HG02852 (cell line): ENCODE measurements at regions not wholly inside any gene's neighbourhood (a gene's known extent, or its start where the extent isn't known, plus 50 kb on each side); places are given as distances from the start of the nearest gene placed in this dataset.

Source experiments
- ATAC-seq: cut with Tn5 transposase; IDR thresholded peaks from one replicate; pipeline ENCODE4 v1.9.1; 2021; ENCODE audit warnings: mild to moderate bottlenecking, moderate library complexity; ENCODE audit not compliant: unreplicated experiment

DNA sequence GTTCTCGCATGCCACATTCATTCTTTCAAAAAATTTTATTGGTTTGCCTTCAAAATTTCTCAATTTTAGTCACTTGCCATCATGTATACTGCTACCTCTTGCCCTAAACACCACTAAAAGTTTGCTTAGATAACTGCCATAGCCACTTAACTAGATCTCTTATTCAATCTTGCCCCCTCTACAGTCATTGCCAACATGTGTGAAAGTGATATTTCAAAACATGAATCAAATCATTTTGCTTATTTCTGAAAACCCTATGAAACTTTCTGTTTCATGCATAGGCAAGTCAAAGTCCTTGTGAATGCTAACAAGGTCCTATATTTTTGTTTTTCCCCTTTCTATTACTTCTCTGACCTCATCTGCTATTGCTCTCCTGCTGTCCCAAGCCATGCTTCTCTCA is 397.1 kb downstream of the KCNJ3 start:
- ATAC-seq = no peak

DNA sequence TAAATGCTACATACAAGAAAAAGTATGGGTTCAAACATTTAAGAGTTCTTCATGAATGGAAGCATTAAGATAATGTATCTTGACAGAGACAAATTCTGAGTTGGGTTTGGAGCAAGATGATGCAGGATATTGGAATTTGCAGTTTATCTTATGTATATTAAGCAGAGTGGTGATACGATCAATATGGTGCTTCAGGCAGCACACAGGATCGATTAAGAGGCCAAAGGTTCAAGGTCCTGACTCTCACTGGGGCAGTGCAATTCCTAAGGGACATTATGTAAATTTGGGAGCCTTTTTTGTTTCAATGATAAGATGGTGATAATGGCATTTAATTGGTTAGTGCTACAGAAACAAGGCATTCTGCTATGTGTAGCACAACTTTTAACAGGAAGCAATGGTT is 381.9 kb downstream of the KCNJ3 start:
- no peak for ATAC-seq

DNA sequence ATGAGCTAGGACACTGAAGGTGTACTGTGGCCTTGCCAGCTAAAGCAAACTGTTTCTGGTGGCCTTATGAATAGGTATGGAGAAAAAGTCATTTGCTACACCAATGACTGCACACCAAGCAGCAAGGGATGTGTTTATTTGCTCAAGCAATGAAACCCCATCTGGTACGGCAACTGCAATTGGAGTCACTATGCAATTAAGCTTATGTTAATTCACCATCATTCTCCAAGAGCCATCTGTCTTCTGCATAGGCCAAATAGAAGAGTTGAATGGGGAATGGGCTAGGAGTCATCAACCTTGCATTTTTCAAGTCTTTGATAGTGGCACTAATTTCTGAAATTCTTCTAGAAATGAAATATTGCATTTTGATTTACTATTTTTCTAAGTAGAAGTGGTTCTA is 372.0 kb downstream of the KCNJ3 start:
- no peak for ATAC-seq

DNA sequence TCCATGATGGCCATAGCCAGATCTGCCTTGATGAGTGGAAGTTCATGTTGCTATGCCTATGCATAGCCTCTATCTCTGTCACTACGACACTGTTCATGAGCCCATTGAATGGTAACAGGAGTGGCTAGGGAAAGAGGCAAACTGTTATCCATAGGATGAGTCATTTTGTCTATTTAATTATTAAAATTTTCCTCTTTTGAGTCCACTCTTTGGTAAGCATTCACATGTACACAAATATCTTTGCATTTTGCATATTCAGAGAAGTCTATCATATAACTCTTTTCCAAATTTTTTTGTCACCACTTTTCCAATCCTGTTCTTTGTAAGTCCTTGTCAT is 364.4 kb downstream of the KCNJ3 start:
- no peak for ATAC-seq

DNA sequence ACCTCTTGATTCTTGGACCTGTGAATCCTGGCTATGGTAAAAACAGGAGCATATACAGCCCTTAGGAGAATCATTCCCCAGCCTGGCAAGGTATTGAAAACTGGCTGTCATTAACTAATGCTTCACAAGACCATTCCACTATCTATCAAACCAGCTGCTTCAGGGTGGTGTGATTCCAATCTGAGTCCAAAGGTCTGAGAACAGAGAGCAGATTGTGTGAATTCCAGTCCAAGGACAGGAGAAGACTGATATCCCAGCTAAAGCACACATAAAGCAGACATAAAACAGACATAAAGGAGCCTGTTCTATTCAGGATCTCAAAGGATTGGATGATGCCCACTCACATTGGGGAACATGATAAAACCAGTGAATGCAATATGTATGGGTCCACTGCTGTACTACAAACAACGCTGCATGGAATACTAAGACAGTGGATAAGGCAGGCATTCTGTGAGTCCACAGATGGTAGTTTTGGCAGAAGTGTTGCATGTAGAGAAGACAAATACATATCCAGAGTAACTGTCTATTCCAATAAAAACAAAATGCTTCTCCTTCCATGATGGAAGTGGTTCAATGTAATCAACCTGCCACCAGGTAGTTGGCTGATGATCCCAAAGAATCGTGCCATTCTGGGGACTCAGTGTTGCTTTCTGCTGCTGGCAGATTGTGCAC is 363.9 kb downstream of the KCNJ3 start:
- ATAC-seq = no peak

DNA sequence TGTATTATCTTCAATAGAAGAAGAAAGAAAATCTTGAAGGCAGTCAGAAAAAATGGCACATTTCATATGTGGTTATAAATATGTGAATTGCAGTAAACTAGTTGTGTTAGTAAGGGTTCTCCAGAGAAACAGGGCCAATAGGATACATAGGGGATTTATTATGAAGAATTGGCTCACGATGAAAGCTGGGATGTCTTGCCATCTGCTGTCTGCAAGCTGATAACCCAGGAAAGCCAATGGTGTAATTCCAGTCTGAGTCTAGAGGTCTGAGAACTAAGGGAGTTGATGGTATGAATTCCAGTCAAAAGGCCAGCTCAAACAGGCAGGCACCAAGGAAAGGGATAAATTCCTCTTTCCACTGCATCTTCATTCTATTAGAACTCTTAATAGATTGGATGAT is 362.4 kb downstream of the KCNJ3 start:
- ATAC-seq = no peak

DNA sequence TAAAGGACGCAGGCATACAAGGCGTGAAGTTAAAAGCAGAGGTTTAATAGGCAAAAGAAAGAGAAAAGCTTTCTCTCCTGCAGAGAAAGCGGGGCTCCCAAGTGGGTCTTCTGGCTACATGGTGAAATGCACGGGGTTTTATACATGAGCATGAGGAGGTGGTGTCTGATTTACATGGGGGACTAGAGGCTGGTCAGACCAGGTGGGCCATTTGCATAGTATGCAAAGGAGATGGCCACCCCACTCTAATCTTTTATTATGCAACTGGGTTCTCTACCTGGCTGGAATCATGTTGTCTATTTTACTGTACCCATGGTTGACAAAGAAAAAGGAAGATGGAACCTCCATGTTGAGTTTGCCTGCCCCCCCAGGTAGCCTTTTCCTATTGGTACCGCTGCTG is 356.2 kb downstream of the KCNJ3 start:
- ATAC-seq = no peak

DNA sequence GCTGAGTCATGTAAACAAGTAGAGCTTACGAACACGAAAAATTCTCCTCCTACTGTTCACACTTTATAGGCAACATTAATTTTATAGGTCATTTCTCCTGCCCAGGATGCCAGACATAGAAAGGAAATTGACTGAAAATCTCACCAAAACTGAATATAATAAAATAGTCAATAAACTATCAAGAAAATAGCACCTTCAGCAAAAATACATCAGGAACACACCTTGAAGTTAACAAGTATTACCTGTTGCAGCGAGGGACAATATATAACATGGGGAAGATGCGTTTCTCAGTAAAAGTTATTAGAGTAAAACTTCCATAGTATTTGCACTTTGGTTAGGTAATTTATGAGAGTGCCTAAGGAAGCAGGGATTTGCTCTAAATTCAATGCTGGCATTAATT is 344.6 kb downstream of the KCNJ3 start:
- no peak for ATAC-seq

DNA sequence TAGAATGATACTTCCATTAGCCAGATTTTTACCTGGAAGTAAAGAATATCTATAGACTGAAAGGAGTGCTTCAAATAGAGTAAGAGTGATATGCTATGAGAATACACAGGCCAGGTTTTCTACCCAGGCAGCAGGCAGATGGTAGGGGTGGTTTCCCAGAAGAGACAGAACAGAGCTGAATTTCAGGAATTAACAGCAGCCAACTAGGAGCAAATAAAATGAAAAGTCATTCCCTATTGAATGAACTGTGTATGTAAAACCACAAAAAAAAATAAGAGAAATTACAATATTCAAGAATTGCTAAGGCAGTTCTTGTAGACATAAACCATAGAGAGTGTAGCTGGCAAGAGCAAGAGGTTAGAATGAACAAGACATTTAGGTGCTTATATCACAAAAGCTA is 336.8 kb downstream of the KCNJ3 start:
- no peak for ATAC-seq

DNA sequence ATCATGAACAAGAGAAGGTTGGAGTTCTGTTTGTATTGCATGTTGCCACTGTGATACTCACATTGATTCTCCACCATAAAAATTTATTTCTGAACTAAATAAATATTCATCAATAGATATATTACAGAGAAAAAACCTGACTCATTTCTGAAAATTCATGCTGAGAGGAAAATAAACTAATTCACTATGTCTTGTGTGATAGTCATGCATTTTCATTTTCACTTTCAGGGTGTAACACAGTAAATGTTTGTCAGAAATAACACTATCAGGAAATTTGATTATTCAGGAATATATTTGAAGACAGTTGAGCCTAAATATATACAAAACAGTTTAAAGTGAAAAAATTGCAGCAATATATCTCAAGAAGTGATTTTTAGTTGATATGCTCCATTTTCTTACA is 335.2 kb downstream of the KCNJ3 start:
- ATAC-seq = no peak

DNA sequence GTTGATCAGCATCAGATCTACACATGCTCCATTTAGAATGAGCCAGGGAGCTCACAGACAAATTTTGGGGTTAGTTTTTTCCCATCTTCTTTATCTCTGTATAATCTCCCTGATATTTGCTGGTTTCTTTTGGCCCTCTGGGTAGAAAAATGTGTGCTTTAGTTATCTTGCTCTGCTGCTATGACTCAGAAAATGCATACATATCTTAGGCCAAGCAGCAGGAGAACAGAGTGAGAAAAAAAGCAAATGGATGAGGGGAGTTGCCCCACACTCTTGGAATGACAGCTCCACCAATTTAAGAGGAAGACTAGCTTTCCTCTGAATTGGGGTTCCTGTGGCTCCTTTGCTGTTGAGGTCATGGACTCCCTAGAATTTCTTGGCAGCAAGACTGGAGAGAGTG is 331.8 kb downstream of the KCNJ3 start:
- ATAC-seq = no peak

DNA sequence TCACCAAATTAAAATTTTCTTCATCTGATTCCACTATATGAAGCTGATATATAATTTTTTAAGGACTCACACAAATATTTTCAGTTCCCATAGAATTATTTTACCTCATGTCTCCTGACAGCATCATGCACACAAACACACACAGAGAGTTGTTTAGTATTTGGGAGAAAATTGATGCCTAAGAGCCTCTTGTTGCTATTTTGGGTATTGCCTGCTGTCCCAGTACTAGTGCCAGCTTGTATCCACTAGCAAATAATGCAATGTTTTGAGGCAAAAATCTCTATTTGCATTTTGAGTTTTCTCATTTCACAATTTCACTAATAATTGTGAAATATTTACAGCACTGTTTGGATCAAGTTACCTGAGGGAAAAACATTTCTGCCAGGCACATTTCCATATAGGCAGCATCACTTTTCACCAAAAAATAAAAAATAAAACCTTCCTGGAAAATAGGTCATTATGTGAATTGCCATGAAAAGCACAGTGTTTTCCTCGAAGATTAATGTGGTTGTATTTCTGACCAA is 328.2 kb downstream of the KCNJ3 start:
- ATAC-seq = no peak

DNA sequence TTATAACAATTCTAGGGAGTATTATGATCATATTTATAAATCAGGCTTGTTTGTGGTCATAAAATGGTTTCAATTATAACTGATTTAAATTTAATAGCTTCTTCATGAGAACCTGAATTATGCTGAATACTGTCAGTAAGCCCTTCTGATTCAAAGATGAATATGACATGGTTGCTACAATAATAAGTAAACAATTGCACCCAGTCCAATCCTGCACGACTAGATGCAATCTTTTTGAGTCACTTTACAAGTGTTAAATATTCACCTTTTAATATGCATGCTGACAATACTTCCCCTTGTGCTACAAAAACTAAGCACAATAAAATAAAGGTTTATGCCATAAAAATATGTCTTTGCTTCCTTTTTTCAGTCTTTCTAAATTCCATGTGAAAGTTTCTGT is 325.2 kb downstream of the KCNJ3 start:
- no peak for ATAC-seq

DNA sequence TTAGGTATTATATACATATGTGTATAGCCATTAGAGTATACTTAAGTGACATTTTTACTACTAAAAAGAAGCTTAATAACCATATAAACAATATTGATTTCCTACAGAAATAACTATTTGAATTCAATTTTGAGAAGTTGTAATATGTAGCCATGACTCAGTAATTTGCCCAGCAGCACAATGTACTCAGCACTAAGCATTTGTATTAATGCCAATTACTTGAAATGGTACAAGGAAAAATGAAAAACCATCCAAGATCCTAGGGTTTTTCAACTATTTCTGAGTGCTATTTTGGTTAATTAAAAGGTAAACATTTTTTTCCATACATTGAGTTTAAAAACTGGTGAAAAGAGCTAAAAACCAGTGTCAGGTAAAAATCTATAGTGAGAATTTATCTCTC is 324.0 kb downstream of the KCNJ3 start:
- ATAC-seq = no peak

DNA sequence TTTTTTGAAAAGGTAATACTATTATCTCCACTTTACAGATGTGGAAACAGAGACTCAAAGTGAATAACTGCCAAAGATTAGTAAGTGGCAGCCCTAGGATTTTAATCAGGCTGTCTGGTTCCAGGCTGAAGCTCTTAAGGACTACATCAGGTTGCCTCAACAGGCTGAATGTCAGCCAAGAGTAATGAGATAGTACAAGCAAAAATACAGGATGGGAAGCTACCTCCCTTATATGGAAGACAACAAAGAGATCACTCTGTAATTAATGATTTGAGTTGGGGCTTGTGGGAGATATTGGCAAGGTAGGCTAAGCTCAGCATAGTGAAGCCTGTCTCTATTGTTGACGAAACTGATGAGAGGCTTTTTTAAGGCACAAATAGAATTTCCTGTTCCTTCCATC is 323.1 kb downstream of the KCNJ3 start:
- ATAC-seq = no peak

DNA sequence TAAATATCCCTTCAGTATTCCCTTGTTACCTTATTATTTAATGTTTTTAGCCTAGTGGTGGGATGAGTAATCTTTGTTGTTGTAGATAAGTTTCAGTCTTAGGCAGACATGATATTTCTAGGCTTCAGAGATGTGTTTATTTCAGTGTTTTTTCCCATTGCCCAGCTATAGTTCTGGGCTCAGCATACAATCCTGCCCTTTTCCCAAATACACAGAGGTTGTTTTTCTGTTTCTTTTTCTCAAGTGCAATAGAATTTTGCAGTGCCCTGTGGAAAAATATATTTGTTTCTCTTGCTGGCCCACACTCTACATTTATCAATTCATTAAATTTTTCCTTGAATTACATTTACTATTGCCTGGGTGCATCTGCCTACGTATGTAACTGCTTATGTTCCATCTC is 321.8 kb downstream of the KCNJ3 start:
- ATAC-seq = no peak

DNA sequence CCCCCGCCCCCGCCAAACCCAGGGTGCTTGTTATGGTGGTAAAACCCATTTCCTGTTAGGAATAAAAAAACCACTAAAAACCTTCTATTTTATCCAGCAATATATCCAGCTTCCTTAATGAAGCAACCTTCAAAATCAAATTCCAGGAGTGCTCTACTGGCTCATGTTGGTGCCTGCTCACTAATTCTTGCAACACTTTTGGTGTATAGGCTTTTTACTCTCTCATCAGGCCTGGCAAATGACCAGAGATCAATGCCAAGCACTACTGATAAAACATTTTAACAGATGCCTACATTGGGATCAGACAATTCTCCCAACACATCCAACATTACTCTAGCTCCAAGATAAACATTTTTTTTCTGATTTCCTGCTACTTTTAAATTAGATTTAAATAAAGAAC is 312.4 kb downstream of the KCNJ3 start:
- ATAC-seq = no peak

DNA sequence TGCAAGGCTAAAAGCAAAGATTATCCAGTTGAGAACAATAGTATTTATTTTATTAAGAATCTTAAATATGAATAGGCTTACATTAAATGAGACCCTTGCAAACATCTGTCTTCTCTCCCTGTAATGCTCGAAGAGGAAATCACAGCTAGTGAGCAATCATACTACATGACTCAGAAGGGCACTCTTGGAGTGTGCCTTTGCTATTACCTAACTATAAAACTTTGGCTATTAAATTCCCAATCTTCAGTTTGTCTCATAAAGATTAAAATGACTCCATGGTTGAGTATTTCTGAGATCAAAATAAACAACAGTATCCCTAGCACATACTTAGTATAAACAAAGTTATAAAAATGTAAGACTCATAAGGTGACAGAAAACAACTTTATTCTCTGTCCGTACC is 296.9 kb downstream of the KCNJ3 start:
- ATAC-seq = no peak

DNA sequence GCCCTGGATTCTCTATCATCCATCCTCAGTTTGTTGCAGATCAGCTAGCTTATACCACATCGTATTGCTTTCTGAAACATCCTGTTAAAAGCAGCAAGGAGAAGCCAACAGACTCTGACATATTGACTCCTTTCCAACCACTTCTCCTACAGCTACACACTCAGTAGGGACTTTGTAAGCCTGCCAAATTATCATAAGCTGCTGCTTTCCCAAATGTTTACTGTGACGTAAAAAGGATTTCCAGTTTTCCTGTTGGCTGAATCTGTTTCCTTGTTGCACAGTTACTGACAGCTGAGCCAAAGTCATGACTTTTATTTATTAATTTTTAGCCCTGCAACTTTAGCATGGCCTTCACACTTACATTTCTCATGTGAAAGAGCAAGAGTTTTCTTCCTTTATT is 294.3 kb downstream of the KCNJ3 start:
- ATAC-seq = no peak

DNA sequence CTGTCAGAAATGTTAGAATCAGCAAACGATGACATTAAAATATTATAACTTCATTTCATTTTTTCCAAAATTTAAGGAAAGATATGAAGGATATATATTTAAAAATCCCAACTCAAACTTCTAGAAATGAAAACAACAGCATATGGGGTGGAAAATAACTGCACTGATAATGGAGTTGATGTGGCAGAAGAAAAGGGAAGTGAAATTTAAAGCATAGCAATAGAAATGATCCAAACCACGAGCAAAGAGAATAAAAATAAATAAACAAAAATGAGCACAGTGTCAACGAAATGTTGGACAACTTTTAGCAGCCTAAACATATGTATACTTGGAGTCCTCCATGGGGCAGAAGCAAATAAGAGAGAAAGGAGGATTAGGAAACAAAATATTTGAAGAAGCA is 280.2 kb downstream of the KCNJ3 start:
- no peak for ATAC-seq

DNA sequence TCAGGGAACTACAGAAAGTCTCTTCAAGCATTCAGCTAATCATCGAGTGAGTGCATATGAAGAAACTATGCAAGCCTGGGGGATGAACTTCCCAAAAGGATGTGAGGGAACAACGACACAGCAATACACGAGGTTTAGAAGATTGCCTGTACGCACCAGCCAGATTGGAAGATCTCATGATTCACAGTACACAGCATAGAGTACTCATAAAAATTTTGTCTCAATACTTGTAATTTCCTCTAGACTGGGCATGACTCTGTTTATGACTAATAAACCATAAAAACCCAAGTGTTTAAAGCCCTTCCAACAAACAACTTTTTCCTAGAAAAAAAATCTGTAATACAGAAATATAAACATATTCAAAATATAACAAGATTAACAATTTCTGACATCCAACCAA is 279.7 kb downstream of the KCNJ3 start:
- no peak for ATAC-seq

DNA sequence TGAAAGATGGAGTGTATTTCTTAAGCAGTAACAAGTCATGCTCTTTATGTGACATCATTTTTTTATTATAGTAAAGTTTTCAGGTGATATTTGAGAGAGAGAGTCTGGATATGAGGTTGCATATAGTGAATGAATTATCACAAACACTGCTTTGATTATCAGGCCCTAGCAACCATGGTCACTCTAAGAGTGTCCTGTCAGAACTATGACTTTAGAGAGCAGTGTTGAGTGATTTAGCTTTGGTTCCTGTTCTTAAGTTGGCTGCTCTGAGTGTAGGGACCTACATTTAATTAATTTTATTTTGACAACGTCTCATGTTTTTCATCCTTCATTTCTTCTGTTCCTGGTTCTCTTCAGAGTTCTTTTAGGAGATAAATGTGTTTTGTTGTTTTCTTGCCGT is 275.5 kb downstream of the KCNJ3 start:
- ATAC-seq = peak; percentile 47

DNA sequence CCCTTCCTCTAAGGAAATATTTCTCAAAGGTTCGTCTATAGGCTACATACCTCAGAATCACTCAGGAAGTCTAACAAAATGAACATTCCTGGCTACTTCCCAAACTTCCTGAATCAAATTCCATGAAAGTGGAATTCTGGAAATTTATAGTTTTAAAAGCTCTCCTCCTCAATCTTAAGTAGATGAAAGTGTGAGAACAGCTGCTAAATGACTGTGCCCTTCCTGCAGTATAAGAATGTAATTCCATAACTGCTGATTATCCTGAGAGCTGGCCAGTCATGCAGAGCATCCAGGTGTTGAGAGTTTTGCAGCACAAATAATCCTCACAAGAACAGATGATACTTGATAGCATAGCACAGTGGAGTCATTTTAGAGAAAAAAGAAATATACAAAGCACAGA is 265.0 kb downstream of the KCNJ3 start:
- no peak for ATAC-seq

DNA sequence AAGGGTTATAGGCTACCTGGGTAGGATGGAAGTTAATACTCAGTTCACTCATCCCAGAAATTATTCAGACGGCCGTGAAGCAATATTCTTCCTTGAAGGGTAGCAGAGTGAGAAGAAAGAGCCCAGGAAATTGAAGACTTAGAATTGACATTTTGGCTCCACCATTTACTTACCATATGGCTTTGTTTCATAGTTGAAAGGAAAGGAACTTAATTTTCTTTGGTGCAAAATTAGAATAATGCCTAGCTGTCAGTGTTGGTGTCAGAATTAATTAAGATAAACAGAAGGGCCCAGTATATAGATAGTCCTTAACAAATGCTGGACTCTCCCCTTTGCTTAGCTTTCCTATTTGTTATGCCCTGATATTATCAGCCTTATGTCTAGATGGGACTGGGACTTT is 263.2 kb downstream of the KCNJ3 start:
- ATAC-seq = no peak
